Ammon's horn (tissue), 1 donor: ENCODE measurements at regions not wholly inside any gene's neighbourhood (a gene's known extent, or its start where the extent isn't known, plus 50 kb on each side); places are given as distances from the start of the nearest gene placed in this dataset.
"Not testable (repeated sequence)": the region's sequence is repeated elsewhere in the genome, so short reads cannot be mapped to it uniquely, and the experiment has no call there.

Source experiments
- DNase-seq: peaks from one replicate; pipeline ENCODE4 v3.0.0-alpha.2; 2016; ENCODE audit warnings: low spot score

GRCh38 chr2:122799391-122799790 is 1043.9 kb downstream of the TSN start:
- no peak for DNase-seq

DNA sequence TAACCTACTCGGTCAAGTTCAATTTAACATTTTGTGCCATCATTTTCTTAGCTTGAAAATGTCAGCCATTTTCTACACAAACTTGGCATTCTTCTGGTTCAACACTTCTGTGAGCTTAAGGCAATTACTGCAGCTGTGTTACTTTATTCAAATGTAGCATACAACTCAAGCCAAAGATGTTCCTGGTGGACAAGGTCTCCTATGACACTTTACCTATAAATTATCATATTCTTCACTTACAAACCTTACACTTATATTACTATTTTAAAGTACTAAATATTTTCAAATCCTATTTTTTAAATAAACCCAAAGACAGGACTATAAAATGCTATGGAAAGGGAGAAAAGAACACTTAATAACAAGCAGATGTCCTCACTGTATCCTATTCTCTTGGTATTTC is 1045.3 kb downstream of the TSN start:
- DNase-seq = no peak

- DNase-seq = no peak
Measured at GRCh38 chr2:122804494-122804893, 1049.0 kb downstream of the TSN start.

- no peak for DNase-seq
Measured at GRCh38 chr2:122805346-122805745, 1049.9 kb downstream of the TSN start.

DNA sequence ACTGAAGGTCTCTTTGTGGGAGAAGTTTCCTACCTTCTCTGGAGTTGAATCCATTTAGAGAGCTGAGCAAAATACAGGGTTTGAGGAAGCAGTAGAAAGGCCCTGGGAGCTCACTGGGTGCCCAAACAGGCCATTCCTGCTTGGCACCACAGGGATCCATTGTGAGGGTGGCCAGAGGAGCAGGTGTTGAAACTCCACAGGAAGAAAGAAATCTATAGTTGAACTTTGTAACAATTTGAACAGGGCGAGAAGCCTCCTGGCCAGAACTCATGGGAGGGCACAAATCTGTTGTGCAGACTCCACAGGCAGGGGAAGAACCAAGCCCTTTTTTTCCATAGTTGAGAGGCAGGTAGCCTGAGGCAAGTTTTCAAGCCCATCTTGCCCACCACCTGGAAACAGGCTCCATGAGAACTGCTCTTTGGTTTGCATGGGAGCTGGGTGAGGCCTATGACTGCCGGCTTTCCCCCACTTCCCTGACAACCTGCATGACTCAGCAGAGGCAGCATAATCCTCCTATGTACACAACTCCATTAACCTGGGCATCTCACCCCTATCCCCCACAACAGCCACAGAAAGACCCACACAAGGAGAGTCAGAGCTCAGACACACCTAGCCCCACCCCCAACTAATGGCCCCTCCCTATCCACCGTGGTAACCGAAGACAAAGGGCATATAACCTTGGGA is 1053.0 kb downstream of the TSN start:
- no peak for DNase-seq

DNA sequence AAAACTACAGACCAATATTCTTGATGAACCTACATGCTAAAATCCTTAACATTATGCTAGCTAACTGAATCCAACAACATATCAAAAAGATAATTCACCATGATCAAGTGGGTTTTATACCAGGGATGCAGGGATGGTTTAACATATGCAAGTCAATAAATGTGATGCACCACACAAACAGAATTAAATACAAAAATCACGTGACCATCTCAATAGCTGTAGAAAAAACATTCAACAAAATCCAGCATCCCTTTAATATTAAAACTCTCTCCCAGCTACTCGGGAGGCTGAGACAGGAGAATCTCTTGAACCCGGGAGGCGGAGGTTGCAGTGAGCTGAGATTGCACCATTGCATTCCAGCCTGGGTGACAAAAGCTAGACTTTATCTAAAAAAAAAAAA is 1056.8 kb downstream of the TSN start:
- DNase-seq = not testable (repeated sequence)

- DNase-seq = no peak
Measured at GRCh38 chr2:122815120-122815519, 1059.7 kb downstream of the TSN start.

GRCh38 chr2:122816803-122817202 is 1061.4 kb downstream of the TSN start:
- DNase-seq = no peak

DNA sequence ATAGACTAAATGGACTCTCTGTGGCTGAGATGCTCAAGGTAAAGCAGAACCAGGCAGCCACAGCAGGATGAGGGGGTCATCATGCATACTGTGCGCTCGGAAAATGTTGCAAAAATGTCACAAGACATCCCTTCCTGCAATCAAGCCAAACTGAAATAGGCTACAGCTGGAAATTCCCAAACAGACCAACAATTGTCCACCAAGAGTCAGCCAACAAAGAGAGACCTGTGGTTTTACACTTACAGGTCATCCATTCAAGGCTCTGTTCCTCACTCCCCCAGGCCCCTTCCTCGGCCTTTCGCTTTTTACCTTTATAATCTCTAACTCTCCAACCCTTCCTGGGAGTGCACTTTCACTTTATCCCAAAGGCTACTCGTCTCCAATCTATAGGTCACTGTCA is 1066.9 kb downstream of the TSN start:
- no peak for DNase-seq

DNA sequence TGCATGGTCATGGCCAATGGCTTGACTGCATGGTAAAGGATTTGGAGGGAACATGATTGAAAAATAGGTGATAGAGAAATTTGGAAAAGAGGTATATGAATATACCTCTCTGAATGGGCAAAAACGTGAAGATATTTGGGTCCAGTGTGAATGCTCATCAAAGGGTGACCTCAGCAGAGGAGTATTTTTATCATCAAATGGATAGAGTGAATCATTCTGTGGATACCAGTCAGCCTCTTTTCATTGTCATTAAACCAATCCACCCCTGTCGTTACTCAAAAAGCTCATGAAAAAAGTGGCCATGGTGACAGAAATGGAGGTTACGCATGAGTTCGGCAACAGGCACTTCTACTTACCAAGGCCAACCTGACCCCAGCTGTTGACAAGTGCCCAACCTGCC is 1074.7 kb downstream of the TSN start:
- no peak for DNase-seq

DNA sequence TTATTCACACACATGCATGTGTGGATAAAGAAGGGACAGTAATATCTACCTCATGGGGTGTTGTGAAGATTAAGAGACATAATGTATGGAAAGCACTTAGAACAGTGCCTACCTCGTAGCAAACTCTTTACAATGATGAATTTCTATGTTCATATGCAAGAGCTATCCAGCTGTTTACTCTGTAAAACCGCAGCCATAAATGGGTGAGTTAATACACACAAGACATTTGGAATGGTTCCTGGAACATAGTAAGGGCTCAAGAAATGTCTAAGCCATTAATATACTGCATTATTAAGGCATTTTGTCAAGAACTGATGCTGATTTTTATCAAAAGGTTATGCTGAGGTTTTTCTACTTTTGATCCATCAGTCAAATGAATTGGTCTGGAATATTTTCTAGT is 1076.2 kb downstream of the TSN start:
- no peak for DNase-seq

DNA sequence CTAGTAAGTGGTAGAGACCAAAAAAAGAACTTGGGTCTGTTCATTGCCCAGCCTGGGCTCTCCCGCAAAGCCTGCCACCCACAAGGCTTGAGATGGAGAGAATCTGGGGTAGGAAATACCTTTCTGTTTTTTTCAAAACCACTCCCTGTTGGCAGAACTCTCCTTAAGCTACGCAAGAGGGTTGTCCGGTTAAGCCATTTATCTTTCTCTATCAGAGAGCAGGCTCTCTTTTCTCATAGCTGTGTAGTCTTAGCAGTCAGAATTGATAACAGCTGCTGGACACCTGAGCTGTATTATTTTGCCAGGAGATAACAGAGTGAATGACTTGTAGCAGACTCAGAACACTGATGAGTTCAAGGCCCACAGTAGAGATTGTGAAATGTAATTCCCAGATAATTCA is 1088.1 kb downstream of the TSN start:
- no peak for DNase-seq

GRCh38 chr2:122851161-122851560 is 1095.7 kb downstream of the TSN start:
- DNase-seq = no peak

DNA sequence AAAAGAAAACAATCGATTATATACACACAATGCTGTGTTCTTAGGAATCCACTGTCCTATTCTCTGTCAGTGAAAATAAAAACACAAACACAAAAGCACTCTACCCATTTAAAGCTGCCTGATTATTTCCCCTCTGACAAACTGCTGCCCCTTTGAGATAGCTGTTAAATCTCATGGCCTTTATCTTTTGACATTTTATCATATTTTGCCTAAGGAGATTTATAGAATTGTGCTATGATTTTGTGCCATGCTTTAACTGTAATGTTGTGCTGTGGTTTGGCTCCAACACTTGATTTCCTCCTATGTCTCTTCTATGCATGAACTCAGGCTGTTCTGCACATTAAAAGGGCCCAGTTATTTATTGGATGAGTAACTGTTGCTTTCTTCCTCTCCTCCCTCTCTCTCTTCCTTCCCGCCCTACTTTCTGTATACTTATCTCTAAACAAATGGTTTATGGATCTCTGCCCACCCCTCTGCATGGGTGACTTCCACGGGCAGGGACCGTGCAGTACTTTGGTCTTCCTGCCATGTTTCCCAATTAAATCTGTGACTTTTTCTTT is 1096.6 kb downstream of the TSN start:
- no peak for DNase-seq

GRCh38 chr2:122856696-122857095 is 1101.2 kb downstream of the TSN start:
- DNase-seq = no peak

- DNase-seq = no peak
Measured at GRCh38 chr2:122858075-122858702, 1102.7 kb downstream of the TSN start.

GRCh38 chr2:122858813-122859212 is 1103.4 kb downstream of the TSN start:
- DNase-seq = no peak

DNA sequence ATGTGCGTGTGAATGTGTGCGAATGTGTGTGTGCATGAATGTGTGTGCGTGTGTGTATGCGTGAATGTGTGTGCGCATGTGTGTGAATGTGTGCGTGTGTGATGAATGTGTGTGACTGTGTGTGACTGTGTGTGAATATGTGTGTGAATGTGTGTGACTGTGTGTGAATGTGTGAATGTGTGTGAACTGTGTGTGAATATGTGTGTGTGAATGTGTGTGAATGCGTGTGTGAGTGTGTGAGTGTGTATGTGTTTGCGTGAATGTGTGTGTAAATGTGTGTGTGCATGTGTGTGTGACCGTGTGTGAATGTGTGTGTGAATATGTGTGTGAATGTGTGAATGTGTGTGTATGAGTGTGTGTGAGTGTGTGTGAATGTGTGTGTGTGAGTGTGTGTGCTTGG is 1103.8 kb downstream of the TSN start:
- no peak for DNase-seq

DNA sequence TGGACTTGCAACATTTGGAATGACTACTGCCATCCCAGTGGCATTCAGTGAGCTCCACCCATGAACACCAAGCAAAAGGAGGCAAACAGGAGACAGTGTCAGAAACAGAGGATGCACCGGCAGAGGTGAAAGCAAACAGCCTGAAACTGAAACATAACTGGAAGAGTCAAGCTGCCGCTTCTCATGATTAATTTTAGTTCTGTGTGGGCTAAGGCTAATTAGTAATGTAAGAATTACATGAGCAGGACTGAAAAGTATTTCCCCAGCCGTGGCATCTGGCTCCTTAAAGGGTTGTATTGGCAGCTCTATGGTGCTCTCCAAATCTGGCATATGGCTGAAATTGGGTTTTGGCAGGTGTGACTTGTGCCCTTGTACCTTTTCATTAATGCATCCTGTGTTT is 1108.1 kb downstream of the TSN start:
- peak; percentile 5 for DNase-seq

GRCh38 chr2:122864728-122865127 is 1109.3 kb downstream of the TSN start:
- DNase-seq = no peak

DNA sequence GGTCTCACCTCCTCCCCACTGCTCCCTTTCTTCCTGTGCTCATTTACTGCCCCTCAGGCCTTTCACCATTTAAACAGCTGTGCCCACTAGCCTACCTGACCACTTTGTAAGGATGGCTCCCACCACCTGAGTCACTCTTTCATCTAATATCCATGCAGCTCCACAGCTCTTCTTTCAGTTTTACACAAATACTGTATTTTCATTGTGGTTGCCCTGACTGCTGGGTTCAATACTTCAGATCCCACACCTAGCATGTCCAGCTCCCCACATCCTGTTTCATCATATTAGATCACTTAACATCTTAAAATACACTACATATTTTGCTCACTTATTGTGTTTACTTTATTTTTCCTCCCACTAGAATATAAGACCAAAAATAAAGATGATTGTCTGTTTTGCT is 1110.6 kb downstream of the TSN start:
- no peak for DNase-seq

- DNase-seq = no peak
Measured at GRCh38 chr2:122867941-122868340, 1112.5 kb downstream of the TSN start.

- DNase-seq = no peak
Measured at GRCh38 chr2:122868646-122869275, 1113.3 kb downstream of the TSN start.
